ENCODE measurements at regions not wholly inside any gene's neighbourhood (a gene's known extent, or its start where the extent isn't known, plus 50 kb on each side); places are given as distances from the start of the nearest gene placed in this dataset.

DNA sequence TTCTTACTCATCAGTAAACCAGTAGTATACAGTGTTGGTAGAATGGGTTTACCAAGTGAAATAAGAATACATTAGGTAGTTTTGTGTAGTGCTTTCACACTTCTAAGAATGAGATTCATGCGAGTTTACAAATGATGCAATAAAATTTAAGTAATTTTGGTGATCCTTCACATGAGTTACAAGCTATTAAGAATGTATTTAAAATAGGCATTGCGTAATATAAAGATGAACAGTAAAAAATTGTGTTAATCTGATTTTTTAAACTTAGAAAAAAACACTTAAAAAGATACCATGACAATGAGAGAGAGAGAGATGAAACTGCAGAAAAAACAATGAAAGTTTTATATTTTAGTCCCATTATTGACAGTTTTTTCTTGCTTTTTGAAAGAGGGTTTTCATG, 570.5 kb downstream of the SLITRK6 start:
- TF ChIP-seq, protein P1, sequence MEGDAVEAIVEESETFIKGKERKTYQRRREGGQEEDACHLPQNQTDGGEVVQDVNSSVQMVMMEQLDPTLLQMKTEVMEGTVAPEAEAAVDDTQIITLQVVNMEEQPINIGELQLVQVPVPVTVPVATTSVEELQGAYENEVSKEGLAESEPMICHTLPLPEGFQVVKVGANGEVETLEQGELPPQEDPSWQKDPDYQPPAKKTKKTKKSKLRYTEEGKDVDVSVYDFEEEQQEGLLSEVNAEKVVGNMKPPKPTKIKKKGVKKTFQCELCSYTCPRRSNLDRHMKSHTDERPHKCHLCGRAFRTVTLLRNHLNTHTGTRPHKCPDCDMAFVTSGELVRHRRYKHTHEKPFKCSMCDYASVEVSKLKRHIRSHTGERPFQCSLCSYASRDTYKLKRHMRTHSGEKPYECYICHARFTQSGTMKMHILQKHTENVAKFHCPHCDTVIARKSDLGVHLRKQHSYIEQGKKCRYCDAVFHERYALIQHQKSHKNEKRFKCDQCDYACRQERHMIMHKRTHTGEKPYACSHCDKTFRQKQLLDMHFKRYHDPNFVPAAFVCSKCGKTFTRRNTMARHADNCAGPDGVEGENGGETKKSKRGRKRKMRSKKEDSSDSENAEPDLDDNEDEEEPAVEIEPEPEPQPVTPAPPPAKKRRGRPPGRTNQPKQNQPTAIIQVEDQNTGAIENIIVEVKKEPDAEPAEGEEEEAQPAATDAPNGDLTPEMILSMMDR (conservative IDR thresholded peaks at IDR 0.05 in 1 of 2, IDR thresholded peaks at IDR 0.05 in 1 of 2; ENCODE audit: low read depth in 1 of 2, low read length in 2 of 2): no peak
- no peak for TF ChIP-seq EZH2 (IDR thresholded peaks at IDR 0.05; ENCODE audit: low read length, missing control alignments)
